HuH-7.5 (cell line): ENCODE measurements at regions not wholly inside any gene's neighbourhood (a gene's known extent, or its start where the extent isn't known, plus 50 kb on each side); places are given as distances from the start of the nearest gene placed in this dataset.

Experiments
- DNase-seq: peaks from one replicate; pipeline ENCODE4 v3.0.0; 2011; ENCODE audit warnings: low spot score

GRCh38 chr4:17336524-17336961, 175.3 kb downstream of the QDPR start:
- no peak for DNase-seq

GRCh38 chr4:17336069-17336468, 175.8 kb downstream of the QDPR start:
- DNase-seq = no peak

- DNase-seq = no peak
Measured at GRCh38 chr4:17335371-17335770, 176.5 kb downstream of the QDPR start.

- no peak for DNase-seq
Measured at GRCh38 chr4:17332478-17332877, 179.4 kb downstream of the QDPR start.

- no peak for DNase-seq
Measured at GRCh38 chr4:17329046-17329445, 182.8 kb downstream of the QDPR start.

DNA sequence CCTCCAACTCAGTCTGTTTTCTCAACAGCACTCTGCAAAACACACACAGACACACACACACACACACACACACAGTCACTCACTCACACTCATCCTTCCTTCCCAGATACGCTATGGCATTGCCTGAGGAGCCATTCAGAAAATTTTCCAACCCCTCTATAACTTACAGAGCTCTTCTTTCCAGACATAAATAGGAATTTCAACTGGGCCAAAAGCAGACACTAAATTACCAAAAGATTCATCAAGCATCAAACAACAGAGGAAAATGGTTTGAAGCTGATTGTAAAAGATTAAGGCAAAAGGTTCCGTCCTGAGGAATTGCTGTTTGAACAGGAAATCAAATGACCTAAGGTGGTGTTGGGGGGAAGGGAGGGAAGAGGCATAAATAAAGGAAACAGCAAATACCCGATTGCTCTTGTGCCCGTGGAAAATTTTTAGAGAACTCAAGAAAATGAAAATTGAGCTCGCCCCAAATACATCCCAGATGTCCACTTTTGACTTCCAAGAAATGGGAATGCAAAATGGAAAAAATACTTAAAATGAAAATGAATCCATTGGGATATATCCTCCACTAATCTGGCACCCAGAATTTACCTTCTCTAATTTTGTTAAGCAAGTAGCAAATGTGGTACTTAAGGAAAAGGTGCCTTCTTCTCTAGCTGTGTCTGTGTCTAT, 183.6 kb downstream of the QDPR start:
- DNase-seq = no peak

DNA sequence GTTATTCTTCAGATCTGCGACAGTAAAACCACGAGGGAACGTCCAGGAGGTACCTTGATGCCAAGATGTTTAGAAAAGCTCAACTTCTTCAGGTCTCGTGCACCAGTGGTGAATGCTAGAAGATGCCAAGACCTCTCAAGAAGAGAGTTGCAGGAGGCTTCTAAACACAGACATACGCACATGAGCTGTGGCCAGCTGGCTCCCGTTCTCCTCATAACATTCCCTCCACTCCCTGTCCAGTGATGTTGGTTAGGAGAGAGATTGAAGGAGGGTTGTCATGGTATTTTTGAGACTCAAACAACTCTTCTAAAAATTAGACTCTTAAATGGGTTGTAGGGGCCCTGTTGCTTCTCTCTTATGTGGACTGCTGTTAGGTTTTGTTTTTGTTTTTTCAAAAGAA, 184.3 kb downstream of the QDPR start:
- no peak for DNase-seq

DNA sequence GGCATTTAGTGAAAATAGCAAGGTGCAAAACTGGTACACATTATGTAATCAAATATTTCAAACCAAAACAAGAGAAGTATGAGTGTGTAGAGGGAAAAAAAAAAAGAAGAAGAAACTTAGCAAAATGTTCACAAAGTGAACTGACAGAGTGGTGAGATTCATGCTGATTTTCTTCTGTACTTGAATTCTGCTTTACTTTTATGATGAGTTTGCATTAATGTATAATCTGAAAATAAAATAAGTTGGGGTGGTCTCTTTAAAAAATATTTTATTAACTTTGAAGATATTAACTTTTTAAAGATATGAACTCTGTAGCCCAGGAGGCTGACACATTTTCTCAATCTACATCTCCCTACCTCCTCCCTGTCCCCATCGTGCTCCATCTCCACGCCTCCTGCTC, 185.1 kb downstream of the QDPR start:
- no peak for DNase-seq

GRCh38 chr4:17325098-17325497, 186.8 kb downstream of the QDPR start:
- DNase-seq = no peak

- DNase-seq = no peak
Measured at GRCh38 chr4:17324386-17324830, 187.5 kb downstream of the QDPR start.

DNA sequence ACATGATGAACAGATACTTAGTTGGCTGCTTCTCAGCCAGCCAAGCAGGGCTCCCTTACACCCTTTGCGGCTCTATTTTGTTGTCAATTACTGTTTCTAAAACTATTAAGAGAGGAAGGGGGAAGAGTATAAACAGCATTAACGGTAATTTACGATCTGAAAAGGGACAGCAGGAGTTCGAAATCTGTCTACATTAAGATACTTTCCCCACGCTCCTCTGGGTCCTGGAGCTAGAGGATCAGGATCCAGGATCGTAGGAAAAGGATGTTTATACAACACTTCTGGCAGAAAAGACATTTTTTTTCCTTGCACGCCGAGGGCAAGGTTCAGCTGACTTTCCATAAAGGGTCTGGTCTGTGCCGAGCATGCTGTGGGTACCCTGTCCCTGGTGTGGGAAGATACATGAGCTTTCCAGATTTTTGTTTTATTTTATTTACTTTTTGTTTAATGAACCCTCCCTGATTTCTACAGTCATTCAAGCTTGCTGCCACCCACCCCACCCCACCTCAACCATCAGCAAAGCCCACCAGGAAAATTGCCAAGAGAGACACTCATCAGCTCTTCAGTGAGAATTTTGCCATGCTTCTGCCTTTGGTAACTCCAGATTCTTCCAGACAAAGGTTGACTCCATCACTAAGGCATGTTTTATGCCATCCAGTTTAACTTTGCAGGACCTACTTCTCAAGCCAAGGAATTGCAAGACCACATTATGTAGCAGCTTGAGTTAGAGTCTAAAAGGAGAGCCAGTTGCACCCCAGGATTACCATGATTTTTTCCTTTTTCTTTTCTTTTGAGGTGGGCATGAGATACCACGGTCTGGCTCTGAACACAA, 188.1 kb downstream of the QDPR start:
- DNase-seq = no peak

GRCh38 chr4:17322514-17322913, 189.4 kb downstream of the QDPR start:
- no peak for DNase-seq

DNA sequence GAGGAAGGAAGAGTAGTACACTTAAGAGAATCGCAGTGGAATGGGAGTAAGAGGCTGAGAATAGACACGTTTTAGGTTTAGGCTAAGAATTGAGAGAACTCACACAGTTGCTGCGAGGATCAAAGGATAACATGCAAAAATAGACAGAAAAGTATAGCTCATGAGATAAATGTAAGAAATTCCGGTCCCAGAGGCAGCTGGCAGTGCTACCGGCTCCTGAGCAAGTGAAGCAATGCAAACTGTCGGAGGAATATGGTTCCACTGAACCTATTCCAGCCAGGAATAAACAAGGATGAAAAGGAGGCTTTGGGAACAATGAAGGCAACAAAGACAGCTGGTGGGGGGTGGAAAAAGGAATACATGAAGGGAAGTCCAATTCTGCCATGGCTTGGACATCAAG, 191.8 kb downstream of the QDPR start:
- no peak for DNase-seq

DNA sequence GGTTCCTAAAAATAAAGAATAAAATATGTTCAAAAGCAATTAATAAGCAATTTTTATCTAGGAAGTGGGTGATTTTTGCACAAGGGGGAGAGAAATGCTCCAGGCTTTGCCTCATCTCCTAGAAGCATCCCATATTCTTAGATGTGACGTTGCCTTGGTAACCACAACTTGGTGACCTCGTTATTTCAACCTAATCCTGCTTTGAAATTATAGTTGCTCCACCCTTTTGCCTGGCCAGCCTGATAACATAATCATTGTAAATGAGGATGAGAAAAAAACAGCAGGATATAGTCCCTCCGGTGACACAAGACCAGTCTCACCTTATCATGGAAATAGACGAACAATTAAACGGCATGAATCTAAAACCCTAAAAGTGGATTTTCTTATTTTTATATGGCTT, 194.4 kb downstream of the QDPR start:
- no peak for DNase-seq

GRCh38 chr4:17316566-17316965, 195.3 kb downstream of the QDPR start:
- DNase-seq = no peak

- no peak for DNase-seq
Measured at GRCh38 chr4:17315459-17315858, 196.4 kb downstream of the QDPR start.

- no peak for DNase-seq
Measured at GRCh38 chr4:17313194-17313593, 198.7 kb downstream of the QDPR start.

DNA sequence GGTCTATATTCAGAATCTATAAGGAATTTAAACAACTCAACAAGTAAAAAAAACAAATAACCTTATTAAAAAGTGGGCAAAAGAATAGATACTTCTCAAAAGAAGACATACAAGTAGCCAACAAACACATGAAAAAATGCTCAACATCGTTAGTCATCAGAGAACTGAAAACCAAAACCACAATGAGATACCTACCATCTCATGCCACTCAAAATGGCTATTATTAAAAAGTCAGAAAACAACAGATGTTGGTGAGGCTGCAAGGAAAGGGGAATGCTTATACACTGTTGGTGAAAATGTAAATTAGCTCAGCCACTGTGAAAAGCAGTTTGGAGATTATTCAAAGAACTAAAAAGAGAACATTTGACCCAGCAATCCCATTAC, 201.6 kb downstream of the QDPR start:
- no peak for DNase-seq

GRCh38 chr4:17309567-17310268, 202.2 kb downstream of the QDPR start:
- DNase-seq = no peak

DNA sequence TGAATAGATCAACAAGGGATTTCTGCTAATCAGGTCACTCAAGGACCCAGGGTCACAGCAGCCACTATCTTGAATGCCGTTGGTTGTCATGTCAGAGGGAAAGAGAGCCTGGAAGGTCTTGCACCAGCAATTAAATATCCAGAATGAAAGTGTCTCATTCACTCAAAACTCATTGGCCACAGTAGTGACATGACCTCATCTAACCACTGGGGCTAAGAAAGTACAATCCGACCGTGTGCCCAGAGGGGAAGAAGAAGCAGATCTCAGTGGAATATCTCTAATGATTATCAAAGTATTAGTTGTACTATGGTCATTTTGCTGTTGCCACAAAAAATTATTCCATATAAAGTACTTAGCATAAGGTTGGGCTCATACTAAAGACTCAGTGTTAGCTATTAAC, 210.0 kb downstream of the QDPR start:
- DNase-seq = no peak

DNA sequence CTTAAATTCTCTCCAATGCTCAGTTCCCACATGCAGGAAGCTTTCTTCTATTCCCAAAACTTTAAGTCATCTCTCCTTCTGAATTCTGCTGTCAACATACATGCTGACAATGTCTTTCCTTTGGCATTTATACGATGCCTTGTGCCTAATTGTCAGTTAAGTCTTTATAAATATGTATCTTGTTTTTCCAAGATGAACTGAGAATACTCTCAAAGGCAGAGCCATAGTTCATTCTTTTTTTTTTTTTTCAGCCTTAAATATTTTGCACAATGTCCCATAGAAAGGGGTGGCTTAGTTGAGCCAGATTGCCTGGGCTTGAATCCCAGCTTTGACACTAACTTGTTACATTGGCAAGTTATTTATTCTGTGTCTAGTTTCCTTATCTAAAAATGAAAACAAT, 210.6 kb downstream of the QDPR start:
- DNase-seq = no peak

DNA sequence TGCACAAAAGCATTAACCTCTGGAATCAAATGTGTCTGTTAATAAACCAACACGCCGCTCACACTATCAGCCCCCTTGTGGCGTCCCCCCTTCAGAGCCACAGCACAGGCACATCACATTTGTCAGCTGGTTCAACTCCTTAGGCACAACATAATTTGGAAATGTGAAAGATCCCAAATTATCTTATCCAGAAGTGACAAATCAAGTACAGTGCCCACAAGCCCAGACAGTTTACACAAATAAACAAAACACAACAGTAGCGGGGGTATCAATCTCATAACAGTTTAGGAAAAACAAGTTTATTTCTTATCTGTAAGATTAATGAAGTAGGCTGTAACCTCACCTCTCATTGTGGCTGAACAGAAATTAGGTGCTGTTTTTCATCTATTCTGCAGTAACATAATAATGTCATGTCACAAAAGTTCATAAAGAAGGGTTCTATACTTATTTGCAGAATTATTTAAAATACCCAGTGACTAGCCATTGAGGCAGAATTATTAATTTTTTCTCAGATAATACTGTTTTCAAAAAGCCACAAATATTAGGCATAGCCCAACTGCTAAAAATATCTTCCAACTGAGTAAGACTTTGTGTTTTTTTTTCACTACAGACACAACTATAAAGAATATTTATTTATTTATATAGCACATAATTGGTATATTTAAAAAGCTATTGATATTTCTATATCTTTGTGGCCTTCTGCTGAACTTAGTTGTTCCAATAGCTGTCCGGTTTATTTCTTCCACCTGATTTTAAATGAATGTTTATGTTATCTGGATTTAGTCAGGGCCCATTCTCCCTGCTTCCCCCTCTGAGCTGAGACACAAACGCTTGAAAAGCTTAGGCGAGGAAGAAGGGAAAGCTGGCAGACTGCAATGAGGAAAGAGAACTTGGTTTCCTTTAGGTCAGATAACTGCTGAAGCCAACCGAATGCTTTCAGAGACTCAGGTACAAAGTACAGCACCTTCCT, 214.7 kb downstream of the QDPR start:
- DNase-seq = no peak
